A673 (cell line): ENCODE measurements at regions not wholly inside any gene's neighbourhood (a gene's known extent, or its start where the extent isn't known, plus 50 kb on each side); places are given as distances from the start of the nearest gene placed in this dataset.

Experiments
- BruUV-seq: library from RNA; stranded (reverse); fragments of 400-500 nt; replicated peaks from 2 replicates; lab custom pipeline; 2021; lab: Mats Ljungman, UMichigan
- CTCF ChIA-PET: fragments of 300-600 bp; sonication (Branson Sonifier 250); formaldehyde crosslinking; loops from one replicate; lab custom pipeline; 2022; ENCODE audit warnings: antibody characterized with exemption; lab: Charles Lee
- POLR2A ChIA-PET: fragments of 300-600 bp; sonication (Branson Sonifier 250); formaldehyde crosslinking; loops from one replicate; lab custom pipeline; 2022; ENCODE audit warnings: antibody characterized with exemption; ENCODE audit not compliant: low non-redundant PET; lab: Charles Lee
- DNase-seq: peaks from one replicate; pipeline ENCODE4 v3.0.0-alpha.2; 2015; ENCODE audit warnings: low spot score
- H3K27ac ChIP-seq: fragments of 200-600 bp; sonication (generic); 2 replicates; pipeline ENCODE4 v1.5.1; 2016; ENCODE audit warnings: mixed run types, low read depth, mild to moderate bottlenecking, mixed read lengths, antibody characterized with exemption, low read length; ENCODE audit not compliant: poor library complexity, severe bottlenecking
- H3K27me3 ChIP-seq: fragments of 200-600 bp; sonication (generic); replicated peaks from 2 replicates; pipeline ENCODE4 v1.6.1; 2017; ENCODE audit warnings: mixed run types, low read depth, mild to moderate bottlenecking, mixed read lengths, antibody characterized with exemption, low read length; ENCODE audit not compliant: insufficient read depth, poor library complexity
- H3K36me3 ChIP-seq: fragments of 200-600 bp; sonication (generic); 2 replicates; pipeline ENCODE4 v1.6.1; 2016; ENCODE audit warnings: mixed run types, mild to moderate bottlenecking, mixed read lengths, antibody characterized with exemption, low read length; ENCODE audit not compliant: insufficient read depth, poor library complexity, severe bottlenecking
- H3K4me1 ChIP-seq: fragments of 200-600 bp; sonication (generic); 2 replicates; pipeline ENCODE4 v1.6.1; 2017; ENCODE audit warnings: mixed run types, mild to moderate bottlenecking, mixed read lengths, antibody characterized with exemption, low read length; ENCODE audit not compliant: insufficient read depth, poor library complexity, severe bottlenecking
- H3K4me3 ChIP-seq: fragments of 200-600 bp; sonication (generic); 2 replicates; pipeline ENCODE4 v1.5.1; 2016; ENCODE audit warnings: low read depth, mixed run types, mild to moderate bottlenecking, mixed read lengths, low read length; ENCODE audit not compliant: poor library complexity, severe bottlenecking
- H3K9me3 ChIP-seq: fragments of 200-600 bp; sonication (generic); 2 replicates; pipeline ENCODE4 v1.6.1; 2016; ENCODE audit warnings: mixed run types, low read depth, mild to moderate bottlenecking, mixed read lengths, antibody characterized with exemption, low read length; ENCODE audit not compliant: poor library complexity, severe bottlenecking
- CTCF ChIP-seq: fragments of 300-800, 200-600 bp; sonication (generic); conservative IDR thresholded peaks from 2 replicates; pipeline ENCODE4 v1.5.1; 2017; ENCODE audit warnings: low read depth, mild to moderate bottlenecking, antibody characterized with exemption, low read length, moderate library complexity, mixed read lengths
- EZH2 ChIP-seq: fragments of 200-600 bp; sonication (generic); IDR thresholded peaks from 2 replicates; pipeline ENCODE4 v1.6.1; 2017; ENCODE audit warnings: borderline replicate concordance, low read depth, mild to moderate bottlenecking, mixed read lengths, antibody characterized with exemption, low read length; ENCODE audit not compliant: poor library complexity, severe bottlenecking
- intact Hi-C: fragments of 100-400 bp; cut with micrococcal nuclease; formaldehyde crosslinking; loops from one replicate; pipeline ENCODE4 v1.10.0; 2022; ENCODE audit not compliant: unreplicated experiment

DNA sequence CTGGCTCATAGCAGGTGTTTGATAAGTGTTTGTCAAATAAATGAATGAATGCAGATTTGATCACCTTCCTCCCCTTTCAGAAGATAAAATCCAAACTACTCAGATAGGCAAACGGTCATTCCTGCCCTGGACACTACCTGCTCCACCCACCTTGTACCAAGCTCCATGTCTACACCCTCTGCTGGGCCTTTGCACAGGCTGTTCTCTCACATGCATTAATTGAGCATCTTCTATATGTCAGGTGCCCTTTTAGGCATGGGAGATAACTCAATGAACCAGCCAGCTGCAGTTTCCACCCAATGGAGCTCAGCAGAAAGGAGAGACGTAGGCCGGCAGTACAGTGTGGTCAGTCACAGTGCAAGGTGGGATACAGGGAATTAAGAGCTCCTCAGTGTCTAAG, 102.3 kb upstream of the CPEB4 start:
- no TSS peak for BruUV-seq
- CTCF ChIA-PET = no interaction called here
- intact Hi-C loops = no loop called here
- no peak for DNase-seq
- H3K36me3 ChIP-seq = no peaks in the 10 kb centered on the region
- H3K27ac ChIP-seq = no peak overlapping the region
- POLR2A ChIA-PET = no interaction called here
- H3K9me3 ChIP-seq = no peaks in the 10 kb centered on the region
- no peaks in the 10 kb centered on the region for H3K27me3 ChIP-seq
- H3K4me1 ChIP-seq = peaks cover 12% of the 10 kb centered on the region
- H3K4me3 ChIP-seq = no peak overlapping the region
- TF ChIP-seq EZH2 (no peak), CTCF (no peak)

DNA sequence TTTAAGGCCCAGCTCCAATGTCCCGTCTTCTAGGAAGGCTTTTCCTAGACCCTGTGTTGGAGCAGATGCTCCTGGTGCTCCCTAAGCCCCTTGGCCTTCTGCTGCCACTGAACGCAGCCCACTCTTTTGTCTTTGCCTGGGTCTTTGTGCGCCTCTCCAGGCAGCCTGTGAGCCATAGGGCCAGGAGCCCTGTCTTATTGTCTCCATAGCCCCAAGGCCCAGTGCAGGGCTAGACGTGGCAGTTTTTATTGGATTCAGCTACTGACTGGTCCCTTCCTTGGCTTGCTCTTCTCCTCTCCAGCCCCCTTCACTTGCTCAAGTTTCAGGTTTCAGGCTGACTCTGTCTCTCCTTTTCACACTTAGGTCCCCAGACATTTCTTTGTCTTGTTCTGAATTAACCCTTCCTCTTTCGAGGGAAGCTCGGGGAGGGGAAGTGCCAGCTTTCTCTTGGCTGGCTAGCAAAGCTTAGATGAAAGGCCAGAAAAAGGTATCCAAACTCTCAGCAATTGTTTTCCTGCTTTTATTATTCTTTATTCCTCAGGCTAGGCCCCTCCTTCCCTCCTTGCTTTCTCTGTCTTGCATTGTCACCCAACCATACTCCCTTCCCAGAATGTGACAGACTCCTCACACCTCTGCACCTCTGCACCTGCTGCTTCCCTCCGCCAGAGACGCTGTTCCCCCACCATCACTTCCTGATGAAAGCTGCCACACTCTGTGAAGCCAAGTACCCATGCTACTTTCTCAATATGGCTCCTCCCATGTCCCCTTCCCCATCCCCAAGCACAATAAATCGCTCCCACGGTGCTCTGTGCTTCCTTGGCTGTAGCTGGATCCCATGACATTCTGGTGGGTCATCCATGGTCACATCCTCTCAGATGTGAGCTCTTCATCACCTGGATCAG, 101.6 kb upstream of the CPEB4 start:
- Histone ChIP-seq H3K9me3 (no peaks in the 10 kb centered on the region), H3K27ac (no peak overlapping the region), H3K4me3 (no peak overlapping the region), H3K4me1 (peaks cover 8% of the 10 kb centered on the region), H3K36me3 (no peaks in the 10 kb centered on the region), H3K27me3 (no peaks in the 10 kb centered on the region)
- TF ChIP-seq EZH2 = no peak
- TF ChIP-seq CTCF = no peak
- ChIA-PET CTCF (no interaction called here), POLR2A (no interaction called here)
- no TSS peak for BruUV-seq
- DNase-seq = no peak
- intact Hi-C loops = no loop called here

- Histone ChIP-seq H3K27ac (no peak overlapping the region), H3K27me3 (no peaks in the 10 kb centered on the region), H3K4me3 (no peak overlapping the region), H3K36me3 (no peaks in the 10 kb centered on the region), H3K9me3 (no peaks in the 10 kb centered on the region), H3K4me1 (no peaks in the 10 kb centered on the region)
- BruUV-seq = no TSS peak
- TF ChIP-seq CTCF (no peak), EZH2 (no peak)
- DNase-seq = no peak
- intact Hi-C loops = no loop called here
- ChIA-PET POLR2A (no interaction called here), CTCF (no interaction called here)
These were observed 98.9 kb upstream of the CPEB4 start for GRCh38 chr5:173789031-173789920.
